AG04449 (cell line): ENCODE measurements at regions not wholly inside any gene's neighbourhood (a gene's known extent, or its start where the extent isn't known, plus 50 kb on each side); places are given as distances from the start of the nearest gene placed in this dataset.

Experiments used
- CTCF ChIA-PET: fragments of 350-600 bp; formaldehyde crosslinking; extraction: SDS; loops from one replicate; lab custom pipeline; 2021; ENCODE audit warnings: antibody characterized with exemption; lab: Yijun Ruan, JAX
- POLR2A ChIA-PET: fragments of 400-600, 350-600 bp; formaldehyde crosslinking; extraction: SDS; loops from one replicate; lab custom pipeline; 2020; ENCODE audit warnings: antibody characterized with exemption, inconsistent platforms; lab: Yijun Ruan, JAX
- DNase-seq: peaks from one replicate; pipeline ENCODE4 v3.0.0-alpha.2; 2010; ENCODE audit warnings: low read depth, low spot score
- H3K4me3 ChIP-seq: 2 replicates; pipeline ENCODE4 v1.5.1; 2011; ENCODE audit warnings: low read depth, mild to moderate bottlenecking, control low read depth, low read length
- TF ChIP-seq, protein P1 (sequence below): IDR thresholded peaks from one replicate; pipeline ENCODE4 v1.5.1; 2011; ENCODE audit warnings: mild to moderate bottlenecking, moderate library complexity, low read length, control low read depth, inconsistent platforms; ENCODE audit not compliant: insufficient read depth; ENCODE audit errors: missing control alignments

DNA sequence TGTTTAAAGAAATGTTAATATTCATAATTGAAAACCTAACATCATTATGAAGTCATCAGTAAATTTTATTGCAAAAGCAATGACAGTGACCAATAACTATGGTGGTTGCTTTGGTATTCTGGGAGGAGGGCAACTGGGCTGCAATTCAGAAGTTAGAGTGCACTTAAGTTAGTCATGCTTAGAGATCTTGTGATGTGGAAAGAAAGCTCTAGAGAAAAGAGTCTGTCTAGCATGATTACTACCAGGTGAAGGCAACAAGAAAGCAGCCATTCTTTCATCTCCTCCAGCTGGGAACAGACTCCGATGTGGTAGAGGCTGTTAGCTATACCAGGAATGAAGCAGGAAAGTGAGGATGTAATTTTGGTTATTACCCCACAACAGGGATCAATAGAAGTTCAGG, 625.6 kb downstream of the SI start:
- no peak overlapping the region for H3K4me3 ChIP-seq
- CTCF ChIA-PET, result no interaction called here
- TF ChIP-seq, protein P1, sequence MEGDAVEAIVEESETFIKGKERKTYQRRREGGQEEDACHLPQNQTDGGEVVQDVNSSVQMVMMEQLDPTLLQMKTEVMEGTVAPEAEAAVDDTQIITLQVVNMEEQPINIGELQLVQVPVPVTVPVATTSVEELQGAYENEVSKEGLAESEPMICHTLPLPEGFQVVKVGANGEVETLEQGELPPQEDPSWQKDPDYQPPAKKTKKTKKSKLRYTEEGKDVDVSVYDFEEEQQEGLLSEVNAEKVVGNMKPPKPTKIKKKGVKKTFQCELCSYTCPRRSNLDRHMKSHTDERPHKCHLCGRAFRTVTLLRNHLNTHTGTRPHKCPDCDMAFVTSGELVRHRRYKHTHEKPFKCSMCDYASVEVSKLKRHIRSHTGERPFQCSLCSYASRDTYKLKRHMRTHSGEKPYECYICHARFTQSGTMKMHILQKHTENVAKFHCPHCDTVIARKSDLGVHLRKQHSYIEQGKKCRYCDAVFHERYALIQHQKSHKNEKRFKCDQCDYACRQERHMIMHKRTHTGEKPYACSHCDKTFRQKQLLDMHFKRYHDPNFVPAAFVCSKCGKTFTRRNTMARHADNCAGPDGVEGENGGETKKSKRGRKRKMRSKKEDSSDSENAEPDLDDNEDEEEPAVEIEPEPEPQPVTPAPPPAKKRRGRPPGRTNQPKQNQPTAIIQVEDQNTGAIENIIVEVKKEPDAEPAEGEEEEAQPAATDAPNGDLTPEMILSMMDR, result no peak
- POLR2A ChIA-PET, result no interaction called here
- DNase-seq, result no peak

DNA sequence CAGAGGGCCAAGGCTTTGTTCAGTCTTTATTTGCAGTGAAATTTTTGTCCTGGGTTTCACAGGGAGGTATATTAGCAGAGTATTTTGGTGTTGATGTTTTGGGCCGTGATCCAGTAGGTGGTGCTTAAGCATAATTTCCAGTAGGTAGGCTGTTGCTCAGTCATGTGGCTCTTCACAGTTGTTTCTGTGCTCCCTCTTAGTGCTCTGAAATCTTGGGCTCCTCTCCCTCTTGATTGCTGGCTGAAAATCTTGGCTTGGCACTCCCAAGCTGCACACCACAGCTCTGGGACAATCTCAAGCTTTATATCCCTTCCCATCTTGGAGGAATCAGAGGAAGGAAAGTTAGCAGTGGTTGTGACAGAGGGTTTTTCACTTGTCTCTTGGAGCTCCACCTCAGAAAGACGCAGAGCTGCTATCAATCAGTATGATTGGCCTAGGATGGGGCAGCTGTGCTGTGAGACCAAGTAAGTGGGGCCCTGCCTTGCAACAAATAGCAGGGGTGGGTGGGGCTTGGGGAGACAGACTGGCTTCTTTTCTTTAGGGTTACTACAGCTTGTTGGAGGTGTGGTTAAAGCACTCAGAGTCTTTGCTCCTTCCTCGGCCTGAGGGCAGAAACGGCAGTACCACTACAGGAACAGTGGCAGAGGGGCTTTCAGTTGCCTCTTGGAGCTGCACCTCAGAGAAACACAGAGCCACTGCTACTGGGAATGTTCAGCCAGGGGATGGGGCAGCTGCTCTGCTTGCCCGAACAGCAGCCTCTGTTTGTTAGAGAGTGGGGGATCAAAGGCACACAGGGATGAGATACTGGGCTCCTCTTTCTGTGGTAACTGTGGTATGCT, 627.0 kb downstream of the SI start:
- TF ChIP-seq, protein P1, result no peak

DNA sequence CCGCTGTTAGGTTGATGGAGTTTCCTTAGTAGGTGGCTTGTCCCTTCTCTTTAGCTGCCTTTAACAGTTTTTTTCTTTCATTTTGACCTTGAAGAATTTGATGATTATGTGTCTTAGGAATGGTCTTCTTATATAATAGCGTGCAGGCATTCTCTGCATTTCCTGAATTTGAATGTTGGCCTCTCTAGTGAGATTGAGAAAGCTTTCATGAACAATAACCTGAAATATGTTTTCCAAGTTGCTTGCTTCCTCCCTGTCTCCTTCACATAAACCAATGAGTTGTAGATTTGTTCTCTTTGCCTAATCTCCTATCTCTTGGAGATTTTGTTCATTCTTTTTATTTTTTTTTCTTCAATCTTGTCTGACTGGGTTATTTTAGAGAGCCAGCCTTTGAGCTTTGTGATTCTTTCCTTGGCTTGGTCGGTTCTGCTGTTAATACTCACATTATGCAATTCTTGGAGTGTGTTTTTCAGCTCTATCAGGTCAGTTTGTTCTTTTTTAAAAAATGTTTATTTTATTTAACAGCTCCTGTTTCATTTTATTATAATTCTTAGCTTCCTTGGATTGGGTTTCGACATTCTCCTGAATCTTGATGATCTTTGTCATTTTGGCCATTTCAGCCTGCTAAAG, 627.9 kb downstream of the SI start:
- H3K4me3 ChIP-seq, result no peak overlapping the region
- TF ChIP-seq, protein P1, result no peak
- ChIA-PET CTCF (no interaction called here), POLR2A (no interaction called here)
- no peak for DNase-seq

More for the DNA sequence above, 627.0 kb downstream of the SI start:
- POLR2A ChIA-PET, result no interaction called here
- CTCF ChIA-PET, result no interaction called here
- no peak for DNase-seq
- no peak overlapping the region for H3K4me3 ChIP-seq

- CTCF ChIA-PET, result no interaction called here
- TF ChIP-seq, protein P1, result no peak
- no peak overlapping the region for H3K4me3 ChIP-seq
- no peak for DNase-seq
- POLR2A ChIA-PET, result no interaction called here
Observed at GRCh38 chr3:164419220-164419619, 659.1 kb downstream of the SI start.

DNA sequence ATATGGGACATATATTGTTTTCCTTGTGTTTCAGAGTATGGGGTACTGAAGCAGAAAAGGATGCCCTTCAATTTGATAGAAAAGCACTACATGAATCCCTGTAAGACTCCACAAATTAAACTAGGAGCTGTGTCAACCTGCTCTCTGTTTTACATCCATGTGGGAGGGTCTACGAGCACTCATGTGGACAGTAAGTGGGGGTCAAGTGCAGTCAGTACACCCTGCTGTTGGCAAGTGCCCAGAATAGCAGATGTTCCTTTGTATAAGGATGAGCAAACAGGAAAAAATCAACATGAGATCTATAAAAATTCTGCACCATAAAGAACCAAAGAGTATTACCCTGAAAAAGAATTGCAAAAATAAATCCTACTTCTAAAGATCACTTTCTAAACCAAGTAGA, 659.9 kb downstream of the SI start:
- ChIA-PET POLR2A (no interaction called here), CTCF (no interaction called here)
- TF ChIP-seq, protein P1, result no peak
- no peak overlapping the region for H3K4me3 ChIP-seq
- DNase-seq, result no peak

GRCh38 chr3:164417955-164418354, 660.3 kb downstream of the SI start:
- no peak for DNase-seq
- no peak overlapping the region for H3K4me3 ChIP-seq
- TF ChIP-seq, protein P1, result no peak
- ChIA-PET CTCF (no interaction called here), POLR2A (no interaction called here)
